ENCODE measurements at regions not wholly inside any gene's neighbourhood (a gene's known extent, or its start where the extent isn't known, plus 50 kb on each side); places are given as distances from the start of the nearest gene placed in this dataset.

- TF ChIP-seq, protein P1, sequence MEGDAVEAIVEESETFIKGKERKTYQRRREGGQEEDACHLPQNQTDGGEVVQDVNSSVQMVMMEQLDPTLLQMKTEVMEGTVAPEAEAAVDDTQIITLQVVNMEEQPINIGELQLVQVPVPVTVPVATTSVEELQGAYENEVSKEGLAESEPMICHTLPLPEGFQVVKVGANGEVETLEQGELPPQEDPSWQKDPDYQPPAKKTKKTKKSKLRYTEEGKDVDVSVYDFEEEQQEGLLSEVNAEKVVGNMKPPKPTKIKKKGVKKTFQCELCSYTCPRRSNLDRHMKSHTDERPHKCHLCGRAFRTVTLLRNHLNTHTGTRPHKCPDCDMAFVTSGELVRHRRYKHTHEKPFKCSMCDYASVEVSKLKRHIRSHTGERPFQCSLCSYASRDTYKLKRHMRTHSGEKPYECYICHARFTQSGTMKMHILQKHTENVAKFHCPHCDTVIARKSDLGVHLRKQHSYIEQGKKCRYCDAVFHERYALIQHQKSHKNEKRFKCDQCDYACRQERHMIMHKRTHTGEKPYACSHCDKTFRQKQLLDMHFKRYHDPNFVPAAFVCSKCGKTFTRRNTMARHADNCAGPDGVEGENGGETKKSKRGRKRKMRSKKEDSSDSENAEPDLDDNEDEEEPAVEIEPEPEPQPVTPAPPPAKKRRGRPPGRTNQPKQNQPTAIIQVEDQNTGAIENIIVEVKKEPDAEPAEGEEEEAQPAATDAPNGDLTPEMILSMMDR (IDR thresholded peaks at IDR 0.05), result no peak
- TF ChIP-seq NRF1 (IDR thresholded peaks at IDR 0.05; ENCODE audit: low read depth, low read length) (no peak), EZH2phosphoT487 (IDR thresholded peaks at IDR 0.05; ENCODE audit: borderline replicate concordance, low read depth) (no peak), TAF1 (IDR thresholded peaks at IDR 0.05; ENCODE audit: borderline replicate concordance, low read depth, low read length) (no peak), RCOR1 (IDR thresholded peaks at IDR 0.05; ENCODE audit: low read length) (no peak), FOXJ3 (CRISPR knock-in tag; IDR thresholded peaks at IDR 0.05) (no peak), POLR2AphosphoS5 (IDR thresholded peaks at IDR 0.05; ENCODE audit: low read depth, low read length) (no peak)
Observed at GRCh38 chr4:100841911-100842310, 324.1 kb upstream of the EMCN start.

Measured in SK-N-SH (cell line).